ENCODE measurements at regions not wholly inside any gene's neighbourhood (a gene's known extent, or its start where the extent isn't known, plus 50 kb on each side); places are given as distances from the start of the nearest gene placed in this dataset.

DNA sequence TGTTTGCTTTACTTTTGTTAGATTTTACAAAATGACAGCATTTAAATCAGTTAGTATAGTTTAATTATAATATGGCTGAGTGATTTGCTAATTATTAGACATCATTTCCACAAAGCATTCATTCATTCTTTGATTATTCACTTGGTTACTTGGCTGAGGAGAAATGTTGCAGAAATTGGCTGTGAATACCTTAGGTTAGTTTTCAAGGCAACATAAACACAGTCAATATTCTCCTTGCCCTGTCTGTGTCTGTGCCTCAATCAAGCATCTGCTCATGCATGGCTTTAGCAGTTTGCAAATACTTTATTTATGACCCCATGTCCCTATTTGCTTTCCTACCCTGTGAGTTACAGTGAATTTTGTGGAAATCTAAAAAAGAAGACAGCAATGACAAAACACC lies 718.3 kb downstream of the EPM2A start:
- DNase-seq (ENCODE audit: low read depth in 2 of 2) = no peak

DNA sequence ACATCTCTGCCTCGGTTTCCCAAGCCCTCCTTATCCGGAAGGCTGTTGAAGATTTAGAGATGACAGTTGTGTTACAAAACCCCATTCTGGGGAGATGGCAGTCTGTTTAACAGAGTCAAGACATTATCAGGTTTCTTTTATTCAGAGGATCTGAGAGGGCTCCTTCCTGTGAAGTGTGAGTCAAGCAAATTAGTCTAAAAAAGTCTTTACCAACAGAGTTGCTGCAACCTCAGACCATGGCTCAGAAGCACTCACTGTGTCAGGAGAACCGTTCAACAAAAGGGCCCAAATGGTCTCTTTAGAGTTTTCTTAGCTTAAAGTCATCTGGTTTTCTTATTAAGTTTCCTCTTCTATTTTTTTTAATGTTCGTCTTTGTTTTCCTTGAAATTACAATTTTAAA lies 717.8 kb downstream of the EPM2A start:
- no peak for DNase-seq (ENCODE audit: low read depth in 2 of 2)

DNA sequence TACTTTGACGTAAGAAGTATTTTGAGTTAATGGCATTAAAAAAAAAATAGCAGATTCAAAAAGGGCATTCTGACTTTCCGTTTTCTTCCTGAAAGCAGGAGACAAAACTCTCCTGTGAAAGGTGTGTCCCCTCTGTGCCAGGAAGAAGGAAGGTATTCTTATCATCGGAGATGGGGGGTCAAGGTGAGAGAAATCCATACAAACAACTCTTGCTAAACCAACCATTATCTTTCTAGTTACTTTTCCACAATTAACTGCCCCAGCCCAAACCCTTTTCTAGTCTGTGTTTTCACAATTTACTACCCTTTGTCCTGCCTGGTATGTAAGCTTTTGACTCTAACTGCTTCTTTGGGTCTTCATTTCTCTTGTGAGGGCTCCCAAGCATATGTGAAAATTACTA lies 717.3 kb downstream of the EPM2A start:
- no peak for DNase-seq (ENCODE audit: low read depth in 2 of 2)

DNA sequence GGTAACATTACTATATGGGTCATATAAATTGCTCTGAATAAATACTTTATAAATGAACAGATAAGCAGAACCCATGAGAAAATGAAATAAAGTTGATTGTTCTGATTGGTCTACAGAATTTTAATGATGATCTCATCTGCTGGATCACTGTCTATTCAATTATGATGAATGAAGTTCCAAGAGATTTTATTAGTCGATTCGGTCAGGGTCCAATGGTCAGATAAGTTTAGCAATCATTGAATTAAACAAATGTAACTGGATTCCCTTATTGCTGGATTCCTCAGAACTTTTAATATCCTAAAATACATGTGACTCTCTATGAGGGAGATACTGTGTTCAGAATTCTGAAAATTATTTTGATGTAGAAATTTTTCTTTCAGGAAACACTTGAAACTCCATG lies 715.2 kb downstream of the EPM2A start:
- DNase-seq (ENCODE audit: low read depth in 2 of 2) = no peak

DNA sequence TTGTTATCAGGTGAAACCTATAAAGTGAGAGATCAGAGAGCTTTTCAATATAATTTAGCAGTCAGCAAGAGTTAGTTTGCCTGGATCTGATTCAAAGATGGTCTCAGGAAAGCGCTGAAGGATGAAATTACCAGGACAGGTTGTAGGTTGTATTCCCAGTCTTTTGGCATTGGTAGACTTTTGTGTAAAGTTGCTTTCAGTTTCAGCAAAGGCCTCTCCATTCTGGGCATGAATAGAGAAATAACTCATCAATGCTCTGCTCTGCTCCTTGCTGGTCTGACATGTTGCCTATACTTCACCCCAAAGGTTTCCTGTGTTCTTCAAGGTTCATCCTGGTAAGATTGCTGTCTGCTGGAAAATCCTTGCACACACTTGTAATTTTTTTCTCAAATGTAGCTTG lies 714.8 kb downstream of the EPM2A start:
- no peak for DNase-seq (ENCODE audit: low read depth in 2 of 2)

DNA sequence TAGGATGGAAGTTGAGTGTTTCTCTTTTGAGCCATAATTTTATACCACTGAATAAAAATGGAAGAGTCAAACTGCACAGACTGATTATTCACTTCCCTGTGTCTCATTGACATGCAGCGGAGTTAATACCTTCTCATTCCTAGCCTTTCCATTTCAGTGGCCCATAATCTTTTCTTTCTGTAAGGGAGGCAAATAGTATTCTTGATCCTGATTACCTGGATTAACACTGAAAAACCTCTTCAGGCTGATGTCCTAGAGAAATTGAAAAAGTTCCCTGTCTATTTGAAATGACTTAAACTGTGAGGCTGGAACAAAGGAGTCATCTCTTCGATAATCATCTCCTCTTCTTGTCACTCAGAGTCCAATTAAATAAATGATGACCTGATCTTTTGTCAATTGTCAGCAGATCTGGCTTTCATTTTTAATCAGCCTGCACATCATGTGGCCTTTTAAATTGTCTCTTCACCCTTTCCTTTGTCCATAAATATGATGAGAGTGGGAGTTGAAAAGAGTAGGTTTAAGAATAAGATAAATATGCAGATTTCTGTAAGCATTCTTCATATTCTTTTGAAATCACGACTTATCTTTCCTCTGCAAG lies 713.0 kb downstream of the EPM2A start:
- no peak for DNase-seq (ENCODE audit: low read depth in 2 of 2)

DNA sequence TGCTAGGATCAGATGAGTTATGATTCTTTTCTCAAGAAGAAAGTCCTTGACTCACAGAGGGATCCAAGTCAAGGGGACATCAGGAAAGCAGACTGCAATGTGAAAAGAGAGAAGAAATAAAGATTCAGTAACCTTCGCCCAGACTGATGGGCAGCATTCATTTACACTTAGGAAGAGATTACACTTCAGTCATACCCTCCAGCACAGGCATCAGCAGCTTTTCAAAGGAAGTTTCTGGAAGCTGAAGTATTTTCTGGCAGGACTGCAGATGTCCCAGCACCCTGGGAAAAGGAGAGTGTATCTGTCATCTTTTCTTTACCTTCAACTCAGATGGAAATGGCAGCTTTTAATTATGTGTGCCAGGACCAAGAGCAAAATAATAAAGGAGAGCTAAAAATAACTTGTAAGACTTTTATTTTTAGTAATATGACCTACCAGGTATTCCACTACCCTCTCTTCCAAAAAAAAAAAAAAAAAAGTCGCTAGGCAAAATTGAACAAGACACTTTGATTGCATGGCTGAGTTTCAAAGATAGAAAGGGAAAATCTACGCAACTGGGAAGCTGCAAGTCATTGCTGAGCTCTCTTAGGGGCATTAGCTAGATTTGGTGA lies 712.1 kb downstream of the EPM2A start:
- no peak for DNase-seq (ENCODE audit: low read depth in 2 of 2)

DNA sequence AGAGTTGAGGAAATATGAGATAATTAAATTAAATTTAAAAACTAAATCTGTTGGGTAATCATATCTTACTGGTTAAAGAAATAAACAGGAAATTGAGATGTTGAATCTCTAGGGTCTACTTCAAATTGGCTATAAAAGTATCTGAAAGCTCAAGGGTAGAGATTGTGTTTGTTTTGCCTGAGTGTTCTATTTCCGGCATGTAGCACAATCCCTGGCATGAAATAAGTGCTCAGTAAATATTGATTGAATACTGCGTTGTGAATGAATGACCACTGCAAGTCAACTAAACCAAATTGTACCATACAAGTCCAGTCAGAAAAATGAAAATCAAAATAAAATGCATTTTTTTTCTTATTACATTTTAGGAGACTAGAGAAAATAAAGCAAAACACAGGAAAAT lies 709.8 kb downstream of the EPM2A start:
- DNase-seq (ENCODE audit: low read depth in 2 of 2) = no peak

DNA sequence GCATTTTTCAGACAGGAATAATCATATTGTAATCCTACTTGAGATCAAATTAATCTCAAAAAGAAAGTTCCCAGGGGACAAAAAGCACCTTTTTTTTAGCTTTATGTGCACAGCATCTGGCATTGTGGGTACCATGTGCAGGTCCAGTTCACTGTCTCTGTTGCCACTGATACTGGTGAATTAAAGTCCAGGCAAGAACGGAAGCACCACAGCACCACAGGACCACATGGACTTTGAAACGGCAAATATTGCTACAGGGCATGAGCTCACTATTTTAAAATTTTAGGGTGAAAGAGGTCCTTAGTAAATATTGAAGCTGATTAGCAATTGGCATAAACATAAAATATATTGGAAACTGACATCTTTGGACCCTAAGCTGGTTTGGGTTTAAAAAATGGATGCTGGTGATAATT lies 709.0 kb downstream of the EPM2A start:
- DNase-seq (ENCODE audit: low read depth in 2 of 2) = no peak

DNA sequence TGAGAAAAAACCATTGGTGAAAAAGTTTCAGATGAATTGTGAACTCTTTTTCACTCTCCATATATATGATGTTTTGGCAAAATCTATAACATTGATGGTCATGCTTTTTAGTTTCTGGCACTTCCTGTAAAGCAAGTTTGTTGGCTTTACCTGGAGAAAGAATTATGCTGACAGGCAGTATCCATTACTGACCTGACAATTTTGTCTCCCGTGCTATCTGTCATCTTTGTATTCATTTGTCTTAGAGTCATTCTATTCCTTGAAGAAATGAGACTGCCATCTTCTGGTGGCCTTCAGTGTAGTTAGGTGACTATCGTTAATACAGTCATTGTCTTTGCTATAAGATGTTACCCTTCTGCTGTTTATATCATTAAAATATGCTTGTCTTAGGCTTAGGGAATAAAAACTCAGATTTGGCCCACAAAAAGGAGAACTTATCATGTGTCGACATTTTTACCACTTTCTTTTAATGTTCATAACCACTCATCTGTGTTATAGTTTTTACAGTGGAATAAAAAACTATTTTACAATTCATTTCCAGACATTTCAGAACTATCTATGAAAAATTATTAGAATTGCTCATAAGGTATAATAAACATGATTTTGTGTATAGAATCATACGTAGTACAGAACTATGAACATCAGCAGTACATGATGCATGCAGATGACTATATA lies 707.0 kb downstream of the EPM2A start:
- no peak for DNase-seq (ENCODE audit: low read depth in 2 of 2)

DNA sequence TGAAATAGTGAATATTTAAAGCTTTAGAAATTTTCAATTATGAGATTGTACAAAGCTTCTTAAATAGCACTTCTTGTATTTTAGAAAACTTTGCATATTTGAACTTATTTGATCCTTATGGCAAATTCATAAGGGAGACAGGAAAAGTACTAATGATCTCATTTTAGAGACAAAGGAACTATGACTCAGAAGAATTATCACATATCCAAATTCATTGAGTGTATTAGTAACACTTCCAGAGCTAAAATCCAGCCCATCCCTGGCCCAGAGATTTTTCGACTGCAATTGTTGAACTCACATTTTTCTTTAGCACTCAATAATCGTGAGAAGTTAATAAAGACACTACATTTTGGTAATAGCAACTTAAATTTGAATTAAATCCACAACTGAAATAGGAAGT lies 704.3 kb downstream of the EPM2A start:
- no peak for DNase-seq (ENCODE audit: low read depth in 2 of 2)

DNA sequence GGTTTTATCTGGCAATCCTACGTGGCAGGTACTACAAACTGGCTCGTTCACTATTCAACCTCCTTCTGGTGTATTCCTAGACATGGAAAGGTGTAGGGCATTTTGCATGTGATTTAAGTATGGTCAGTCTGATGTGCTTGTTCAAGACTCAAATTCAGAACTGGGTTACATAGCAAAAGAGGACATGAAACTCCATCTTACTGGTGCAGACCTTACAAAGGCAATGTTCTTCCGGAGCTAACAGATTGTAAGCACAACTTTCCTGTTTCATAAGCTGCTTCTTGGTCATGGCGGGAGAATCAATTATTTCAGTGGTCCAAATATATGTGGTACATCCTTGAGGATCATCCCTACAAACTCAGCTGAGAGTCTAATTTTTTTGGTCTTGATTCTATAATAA lies 703.4 kb downstream of the EPM2A start:
- no peak for DNase-seq (ENCODE audit: low read depth in 2 of 2)

DNA sequence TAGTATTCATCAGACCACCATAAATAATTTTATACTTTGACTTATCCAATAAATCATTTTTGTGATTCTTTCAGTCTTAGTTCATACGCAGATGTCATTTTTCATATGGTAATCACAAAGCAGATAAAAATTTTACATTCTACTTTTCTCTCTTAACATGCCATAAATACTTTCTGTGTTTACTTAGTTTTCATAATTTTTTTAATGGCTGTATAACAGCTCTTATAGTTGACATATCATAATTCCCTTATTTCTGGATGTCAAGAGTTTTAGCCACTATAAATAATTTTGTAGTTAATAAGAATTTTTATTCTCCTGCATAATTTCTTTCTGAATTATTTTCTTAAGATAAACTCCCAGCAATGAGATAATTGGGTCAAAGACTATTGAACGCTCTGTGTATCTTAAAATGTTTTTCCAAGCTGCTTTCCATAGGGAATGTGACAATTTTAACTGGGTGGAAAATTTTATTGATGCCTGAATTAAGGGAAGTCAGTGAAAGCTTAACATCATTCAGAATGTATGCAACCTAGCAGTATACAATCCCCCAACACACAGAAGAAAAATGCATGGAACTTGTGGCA lies 702.7 kb downstream of the EPM2A start:
- DNase-seq (ENCODE audit: low read depth in 2 of 2) = no peak

DNA sequence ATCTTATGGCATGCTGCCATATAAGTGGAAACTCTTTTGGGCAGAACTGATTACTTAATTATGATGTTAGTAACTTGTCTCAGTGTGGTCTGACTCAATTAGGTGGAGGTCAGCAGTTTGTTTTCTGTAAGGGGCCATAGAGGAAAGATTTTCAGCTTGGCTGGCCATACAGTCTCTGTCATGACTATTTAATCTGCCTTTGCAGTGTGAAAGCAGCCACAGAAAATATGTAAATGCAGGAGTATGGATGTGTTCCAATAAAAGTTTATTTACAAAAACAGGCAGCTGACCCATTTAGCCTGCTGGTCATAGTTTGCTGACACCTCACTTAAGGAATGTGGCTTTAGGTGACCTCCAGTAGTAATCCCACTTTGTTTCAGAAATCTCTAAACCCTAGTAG lies 700.7 kb downstream of the EPM2A start:
- DNase-seq (ENCODE audit: low read depth in 2 of 2) = no peak

DNA sequence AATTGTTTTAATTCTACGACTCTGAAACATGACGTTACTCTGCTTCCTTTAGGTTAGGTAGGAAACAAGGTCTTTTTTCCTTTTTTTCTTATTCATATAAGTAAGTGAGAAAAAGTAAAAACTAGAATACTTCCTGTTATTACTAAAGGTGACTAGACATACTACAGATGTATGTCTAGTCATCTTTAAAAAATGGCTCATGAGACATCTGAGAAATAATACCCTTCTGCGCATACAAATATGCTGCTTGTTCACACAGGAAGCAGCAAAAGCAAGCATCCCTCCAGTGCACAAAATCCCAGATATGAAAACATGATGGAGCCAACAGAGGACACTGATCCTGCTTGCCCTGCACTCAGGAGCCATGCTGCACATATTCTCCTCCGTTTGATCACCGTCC lies 699.1 kb downstream of the EPM2A start:
- DNase-seq (ENCODE audit: low read depth in 2 of 2) = no peak

DNA sequence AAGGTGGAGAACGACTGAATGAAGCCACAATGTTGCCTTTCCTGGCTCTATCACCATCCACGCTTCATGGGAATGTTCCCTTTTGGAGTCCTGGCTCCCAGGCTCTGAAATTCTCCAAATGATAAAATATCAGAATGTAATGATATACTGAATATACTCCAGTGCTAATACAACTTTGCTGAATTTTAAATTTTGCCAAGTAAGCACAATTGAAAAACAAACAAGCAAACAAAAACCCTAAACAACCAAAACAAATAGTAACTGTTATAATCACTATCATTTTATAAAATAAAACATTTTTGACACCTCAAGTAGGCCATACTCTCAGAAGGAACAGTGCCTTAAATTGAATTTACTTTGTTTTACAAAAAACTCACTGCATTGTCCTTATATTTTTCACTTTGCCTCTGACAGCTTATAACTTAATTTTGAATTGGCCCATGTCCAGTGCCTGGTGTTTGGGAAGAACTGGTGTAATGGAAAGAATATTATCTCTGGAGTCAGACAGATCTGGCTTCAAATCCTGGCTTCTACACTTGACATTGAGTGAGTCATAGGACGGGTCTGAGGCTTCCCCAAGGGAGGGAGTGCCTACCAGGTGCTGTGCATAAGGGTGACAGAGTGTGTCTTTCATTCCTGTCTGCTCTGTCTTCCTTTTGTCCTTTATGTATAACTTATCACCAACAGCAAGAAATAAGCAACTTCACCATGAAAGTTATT lies 698.3 kb downstream of the EPM2A start:
- no peak for DNase-seq (ENCODE audit: low read depth in 2 of 2)

DNA sequence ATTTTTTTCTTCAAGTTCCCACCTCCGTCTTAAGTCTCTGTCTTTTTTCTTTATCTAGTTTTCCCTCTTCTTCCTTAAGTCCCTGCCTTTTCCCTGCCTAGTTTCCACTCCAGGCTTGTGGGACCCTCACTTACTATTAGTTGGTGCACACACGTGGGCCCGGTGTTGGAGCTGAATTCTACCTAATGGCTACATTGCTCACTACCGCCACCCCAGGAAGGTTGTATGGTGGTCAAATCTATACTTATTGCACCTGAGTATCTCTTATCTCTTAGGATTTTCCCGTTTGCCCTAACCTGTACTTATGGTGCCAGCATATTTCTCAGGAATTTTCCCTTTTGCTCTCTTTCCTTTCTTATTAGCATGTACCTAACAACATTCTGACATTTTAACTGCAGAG lies 692.8 kb downstream of the EPM2A start:
- no peak for DNase-seq (ENCODE audit: low read depth in 2 of 2)

DNA sequence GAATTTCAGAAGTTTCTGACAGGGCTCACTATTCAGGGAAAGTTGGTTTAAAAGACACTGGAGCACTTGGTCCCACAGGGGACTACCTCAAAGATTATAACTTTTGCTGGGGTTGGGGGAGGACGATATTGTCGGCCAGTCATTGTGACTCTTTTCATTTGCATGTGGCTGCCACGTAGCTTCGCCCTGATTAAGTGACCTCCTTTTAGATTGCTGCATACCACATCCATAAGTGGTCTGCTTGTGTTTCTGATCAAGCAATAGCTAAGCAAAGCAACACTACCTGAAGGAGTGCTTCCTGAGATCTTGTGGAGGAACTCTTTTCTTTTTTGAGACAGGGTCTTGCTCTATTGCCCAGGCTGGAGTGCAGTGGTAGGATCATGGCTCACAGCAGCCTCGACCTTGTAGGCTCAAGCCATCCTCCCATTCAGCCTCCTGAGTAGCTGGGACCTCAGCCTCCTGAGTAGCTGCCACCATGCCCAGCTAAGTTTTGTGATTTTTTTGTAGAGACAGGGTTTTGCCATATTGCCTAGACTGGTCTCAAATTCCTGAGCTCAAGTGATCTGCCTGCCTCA lies 691.3 kb downstream of the EPM2A start:
- DNase-seq (ENCODE audit: low read depth in 2 of 2) = no peak

DNA sequence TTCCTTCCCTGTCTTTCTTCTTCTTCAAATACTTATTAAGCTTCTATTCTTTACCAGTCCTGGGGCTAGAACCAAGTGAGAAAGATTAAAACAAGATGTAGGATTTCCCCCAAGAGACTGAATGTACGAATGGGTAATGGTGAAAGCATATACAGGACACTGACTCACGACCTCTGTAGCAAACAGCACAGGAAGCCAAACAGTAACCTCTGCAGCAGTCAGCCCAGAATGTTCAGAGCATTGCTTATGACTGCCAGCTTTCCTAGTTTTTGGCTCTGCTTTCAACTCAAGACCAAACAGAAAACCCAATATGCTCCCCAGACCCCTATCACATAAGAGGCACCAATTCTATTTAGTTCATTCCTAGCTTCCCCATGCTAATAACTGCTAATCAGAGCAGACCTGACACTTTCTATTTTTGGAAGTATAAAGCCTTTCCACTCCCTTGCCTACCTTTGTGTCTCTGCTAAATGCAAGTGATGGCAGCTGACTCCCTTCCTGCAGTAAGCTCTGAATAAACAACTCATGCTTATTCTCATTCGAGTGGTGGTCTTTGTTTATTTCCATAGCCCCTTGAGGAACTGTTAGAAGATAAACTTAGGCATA lies 690.6 kb downstream of the EPM2A start:
- DNase-seq (ENCODE audit: low read depth in 2 of 2) = no peak

DNA sequence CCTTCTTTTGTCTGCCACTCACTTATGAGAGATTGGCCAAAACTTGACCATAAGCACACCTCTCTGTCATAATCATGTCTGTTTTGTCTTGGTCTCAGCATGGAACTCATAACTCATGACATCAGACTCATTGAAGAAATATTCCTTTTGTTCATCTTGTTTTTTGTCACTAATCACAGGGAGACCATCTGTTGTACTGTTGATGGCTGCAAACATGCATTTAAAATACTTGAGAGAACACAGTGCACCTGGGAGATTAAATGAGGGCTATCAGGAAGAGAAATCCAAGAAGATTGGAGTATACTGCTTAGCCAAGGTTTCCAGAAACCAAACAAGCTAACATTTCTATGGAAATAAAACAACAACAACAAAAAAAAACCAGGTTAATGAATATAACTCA lies 689.7 kb downstream of the EPM2A start:
- DNase-seq (ENCODE audit: low read depth in 2 of 2) = no peak

DNA sequence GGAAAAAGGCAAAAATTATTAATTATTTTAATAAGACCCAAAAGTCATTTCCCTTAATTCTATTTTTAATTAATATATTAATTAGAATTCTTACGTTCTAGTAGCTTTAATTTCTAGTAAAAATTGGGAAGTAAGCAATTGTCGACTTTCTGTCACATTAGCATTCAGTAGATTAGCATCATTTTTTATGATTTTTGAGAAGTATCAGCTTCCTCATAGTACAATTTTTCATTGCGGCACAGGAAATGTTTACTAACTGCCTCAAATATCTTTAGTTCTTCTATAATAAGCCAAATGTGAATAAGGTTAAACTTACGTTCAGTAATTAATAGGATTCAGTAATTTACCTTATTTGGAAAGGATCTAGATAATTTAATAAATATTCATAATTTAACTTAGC lies 687.4 kb downstream of the EPM2A start:
- no peak for DNase-seq (ENCODE audit: low read depth in 2 of 2)

DNA sequence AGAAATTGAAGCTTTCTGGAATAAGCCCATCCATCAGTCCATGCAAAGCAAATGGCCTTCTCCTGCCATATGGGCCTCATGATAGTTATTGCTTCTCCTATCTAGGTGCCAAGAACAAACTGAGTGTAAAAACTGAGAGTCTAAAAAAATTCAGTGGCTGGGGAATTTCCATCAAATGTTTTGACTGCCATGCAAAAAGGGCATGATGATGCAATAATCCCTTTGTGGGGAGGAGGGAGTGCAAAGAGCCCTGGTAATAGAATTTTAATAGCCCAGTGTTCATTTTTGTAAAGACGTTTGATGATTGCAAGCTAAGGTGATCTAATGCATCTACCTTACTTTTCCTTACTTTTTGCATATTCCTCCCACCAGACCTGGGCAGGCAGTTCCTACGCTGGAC lies 683.7 kb downstream of the EPM2A start:
- DNase-seq (ENCODE audit: low read depth in 2 of 2) = no peak

All from stimulated activated CD4-positive, alpha-beta T cell treated with anti-CD3 and anti-CD28 coated beads, Interleukin-12 subunit alpha, Interleukin-12 subunit beta, amount 100 ng/mL, for 24 hours (primary cell).